ENCODE measurements at regions not wholly inside any gene's neighbourhood (a gene's known extent, or its start where the extent isn't known, plus 50 kb on each side); places are given as distances from the start of the nearest gene placed in this dataset.

DNA sequence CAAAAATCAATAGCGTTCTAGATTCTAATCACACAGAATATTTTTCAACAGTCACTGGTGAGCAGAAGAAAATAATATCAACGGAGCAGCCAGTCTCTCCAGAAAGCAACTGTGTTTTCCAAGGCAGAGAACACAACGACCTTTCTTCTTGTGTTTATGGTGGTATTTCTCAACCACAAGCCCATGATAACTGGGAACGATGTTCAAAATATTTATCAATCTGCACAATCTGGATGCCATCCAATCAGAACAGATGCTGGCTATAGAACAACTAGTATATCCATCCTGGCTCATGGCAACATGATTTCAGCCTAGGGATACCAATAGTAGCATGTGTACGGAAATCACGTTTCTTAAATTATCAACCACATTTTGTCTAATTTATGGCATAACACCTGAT is 162.7 kb upstream of the RUNX1 start:
- TF ChIP-seq, protein P1, sequence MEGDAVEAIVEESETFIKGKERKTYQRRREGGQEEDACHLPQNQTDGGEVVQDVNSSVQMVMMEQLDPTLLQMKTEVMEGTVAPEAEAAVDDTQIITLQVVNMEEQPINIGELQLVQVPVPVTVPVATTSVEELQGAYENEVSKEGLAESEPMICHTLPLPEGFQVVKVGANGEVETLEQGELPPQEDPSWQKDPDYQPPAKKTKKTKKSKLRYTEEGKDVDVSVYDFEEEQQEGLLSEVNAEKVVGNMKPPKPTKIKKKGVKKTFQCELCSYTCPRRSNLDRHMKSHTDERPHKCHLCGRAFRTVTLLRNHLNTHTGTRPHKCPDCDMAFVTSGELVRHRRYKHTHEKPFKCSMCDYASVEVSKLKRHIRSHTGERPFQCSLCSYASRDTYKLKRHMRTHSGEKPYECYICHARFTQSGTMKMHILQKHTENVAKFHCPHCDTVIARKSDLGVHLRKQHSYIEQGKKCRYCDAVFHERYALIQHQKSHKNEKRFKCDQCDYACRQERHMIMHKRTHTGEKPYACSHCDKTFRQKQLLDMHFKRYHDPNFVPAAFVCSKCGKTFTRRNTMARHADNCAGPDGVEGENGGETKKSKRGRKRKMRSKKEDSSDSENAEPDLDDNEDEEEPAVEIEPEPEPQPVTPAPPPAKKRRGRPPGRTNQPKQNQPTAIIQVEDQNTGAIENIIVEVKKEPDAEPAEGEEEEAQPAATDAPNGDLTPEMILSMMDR (IDR thresholded peaks at IDR 0.05), result no peak
- no peaks in the 10 kb centered on the region for H3K4me1 ChIP-seq
- DNase-seq (no peak), ATAC-seq (no peak), FAIRE-seq (no peak)
- H3K9me3 ChIP-seq, result no peaks in the 10 kb centered on the region
- H3K4me3 ChIP-seq, result no peak overlapping the region
- H3K36me3 ChIP-seq, result no peaks in the 10 kb centered on the region
- intact Hi-C loops (cut with DNase I), result no loop called here
- WGBS, 2 donors, result 67 to 71% methylated on average over 6 of the region's 6 CpGs
- no peak overlapping the region for H3K27ac ChIP-seq
- no peaks in the 10 kb centered on the region for H3K27me3 ChIP-seq

DNA sequence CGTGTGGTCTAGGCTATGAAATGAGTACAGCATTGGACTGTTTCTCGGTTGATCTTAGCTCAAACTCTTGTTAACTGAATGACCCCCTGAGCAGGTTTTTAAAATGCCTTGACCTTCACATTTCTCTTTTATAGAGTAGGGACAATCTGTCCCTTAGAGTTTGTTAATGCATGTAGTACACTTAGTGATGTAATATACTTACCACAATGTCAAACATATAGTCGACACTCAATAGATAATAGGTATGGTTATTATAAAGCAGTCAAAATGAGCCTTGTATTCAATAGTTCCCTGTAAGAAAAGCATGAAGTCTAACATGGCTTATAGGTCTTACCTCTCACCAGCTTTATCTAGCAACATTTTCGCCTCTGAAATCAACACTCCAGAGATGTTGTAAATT is 161.0 kb upstream of the RUNX1 start:
- H3K4me3 ChIP-seq, result no peak overlapping the region
- TF ChIP-seq, protein P1 (IDR thresholded peaks at IDR 0.05), result no peak
- H3K27me3 ChIP-seq, result no peaks in the 10 kb centered on the region
- ATAC-seq (no peak), DNase-seq (no peak), FAIRE-seq (no peak)
- intact Hi-C loops (cut with DNase I), result no loop called here
- WGBS, 2 donors, result 82 to 87% methylated on average over 4 of the region's 4 CpGs
- no peaks in the 10 kb centered on the region for H3K36me3 ChIP-seq
- peaks cover 3 to 7% (median 6%) of the 10 kb centered on the region in 3 donors for H3K4me1 ChIP-seq
- H3K9me3 ChIP-seq, result no peaks in the 10 kb centered on the region
- H3K27ac ChIP-seq, result no peak overlapping the region

DNA sequence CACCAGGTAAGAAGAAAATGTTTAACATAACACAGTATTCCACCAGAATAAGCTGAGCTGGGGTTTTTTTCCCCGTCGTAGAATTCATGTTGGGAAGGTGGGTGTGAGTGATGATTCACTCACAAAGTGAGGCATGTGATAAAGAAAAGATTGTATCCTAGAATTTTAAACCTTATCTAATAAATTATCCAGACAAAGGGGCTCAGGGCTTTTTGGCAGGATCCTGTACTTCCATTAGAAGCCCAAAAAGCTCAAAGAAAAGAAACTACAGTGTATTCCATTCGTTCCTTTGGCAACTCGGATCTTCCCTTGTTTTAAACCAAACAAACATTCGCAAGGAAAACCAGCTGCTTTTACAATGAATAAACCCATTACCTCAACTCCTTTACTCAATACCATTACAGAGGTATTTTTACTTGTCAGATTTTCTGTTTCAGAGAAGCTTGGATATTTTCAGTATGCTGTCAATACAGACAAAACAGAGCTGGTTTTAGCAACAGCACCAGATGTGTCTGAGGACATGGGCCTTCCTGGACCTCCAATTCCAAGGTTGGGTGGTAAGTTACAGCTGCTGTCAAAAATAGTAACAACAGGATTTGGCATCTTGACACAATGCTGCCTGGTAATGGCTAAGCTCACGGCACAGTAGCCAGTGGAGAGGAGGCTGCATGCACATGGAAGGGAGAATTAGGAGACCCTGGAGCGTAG is 159.9 kb upstream of the RUNX1 start:
- TF ChIP-seq, protein P1 (IDR thresholded peaks at IDR 0.05), result no peak
- Histone ChIP-seq H3K4me1 (peaks cover 3 to 7% (median 6%) of the 10 kb centered on the region in 3 donors), H3K4me3 (no peak overlapping the region), H3K9me3 (no peaks in the 10 kb centered on the region), H3K27me3 (no peaks in the 10 kb centered on the region), H3K36me3 (no peaks in the 10 kb centered on the region), H3K27ac (peak overlapping the region in 2 of 4 donors; percentile 21 to 37)
- FAIRE-seq (no peak), ATAC-seq (no peak), DNase-seq (no peak)
- intact Hi-C loops (cut with DNase I), result no loop called here
- 80 to 82% methylated on average over 7 of the region's 7 CpGs for WGBS, 2 donors

DNA sequence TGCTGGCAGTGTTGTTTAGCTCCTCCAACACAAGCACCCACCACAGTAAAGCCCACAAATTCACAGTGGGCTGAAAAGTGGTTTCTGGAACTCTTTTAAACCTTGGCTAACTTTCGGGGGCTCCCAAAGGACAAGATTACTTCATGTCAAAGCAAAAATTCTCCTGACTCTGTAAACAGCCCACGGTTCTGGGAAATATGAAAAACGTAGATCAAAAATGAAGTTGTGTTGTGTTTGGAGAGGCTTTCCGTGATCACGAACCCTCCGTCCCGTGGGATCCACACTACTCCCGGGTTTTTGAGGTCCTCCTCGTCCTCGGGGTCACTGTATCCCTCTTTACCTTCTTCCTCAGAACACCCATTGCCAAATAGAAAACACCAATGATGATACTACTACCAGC is 159.0 kb upstream of the RUNX1 start:
- Histone ChIP-seq H3K27ac (peak overlapping the region in 1 of 4 donors; percentile 25), H3K9me3 (no peaks in the 10 kb centered on the region), H3K4me3 (no peak overlapping the region), H3K27me3 (no peaks in the 10 kb centered on the region), H3K36me3 (no peaks in the 10 kb centered on the region), H3K4me1 (peaks cover 3 to 7% (median 6%) of the 10 kb centered on the region in 3 donors)
- no peak for DNase-seq
- ATAC-seq, result peak in 1 of 4 donors; percentile 7
- TF ChIP-seq, protein P1 (IDR thresholded peaks at IDR 0.05), result no peak
- no peak for FAIRE-seq
- 72 to 85% methylated on average over 10 of the region's 10 CpGs for WGBS, 2 donors
- intact Hi-C loops (cut with DNase I), result no loop called here

DNA sequence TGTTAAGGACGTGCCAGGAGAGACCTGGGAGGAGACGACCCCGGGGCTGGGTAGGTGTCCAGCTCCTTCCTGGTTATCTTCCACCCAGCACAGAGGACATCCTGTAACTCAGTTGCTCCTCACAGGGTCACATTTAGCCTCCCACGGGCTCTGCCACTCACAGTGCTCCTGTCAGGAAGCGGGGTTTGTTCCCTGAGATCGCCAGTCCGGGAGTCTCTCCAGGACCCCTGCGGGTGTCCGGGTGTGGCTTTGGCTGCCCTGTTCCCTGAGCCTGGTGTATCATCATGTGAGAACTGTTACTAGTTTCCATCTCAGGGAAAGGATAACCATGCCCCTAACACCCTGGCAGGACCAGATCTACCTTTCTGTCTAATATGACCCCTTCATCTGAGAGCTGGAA is 158.2 kb upstream of the RUNX1 start:
- no peaks in the 10 kb centered on the region for H3K27me3 ChIP-seq
- TF ChIP-seq, protein P1 (IDR thresholded peaks at IDR 0.05), result no peak
- H3K27ac ChIP-seq, result peak overlapping the region in 1 of 4 donors; percentile 29
- FAIRE-seq, result no peak
- ATAC-seq, result no peak
- H3K36me3 ChIP-seq, result no peaks in the 10 kb centered on the region
- H3K4me3 ChIP-seq, result no peak overlapping the region
- peak in 1 of 6 donors; percentile 43 for DNase-seq
- intact Hi-C loops (cut with DNase I), result no loop called here
- H3K9me3 ChIP-seq, result no peaks in the 10 kb centered on the region
- WGBS, 2 donors, result 86 to 87% methylated on average over 9 of the region's 9 CpGs
- peaks cover 3 to 7% (median 6%) of the 10 kb centered on the region in 3 donors for H3K4me1 ChIP-seq

Data from pancreas (tissue), 10 donors.